ENCODE measurements at regions not wholly inside any gene's neighbourhood (a gene's known extent, or its start where the extent isn't known, plus 50 kb on each side); places are given as distances from the start of the nearest gene placed in this dataset.

- TF ChIP-seq, protein P1, sequence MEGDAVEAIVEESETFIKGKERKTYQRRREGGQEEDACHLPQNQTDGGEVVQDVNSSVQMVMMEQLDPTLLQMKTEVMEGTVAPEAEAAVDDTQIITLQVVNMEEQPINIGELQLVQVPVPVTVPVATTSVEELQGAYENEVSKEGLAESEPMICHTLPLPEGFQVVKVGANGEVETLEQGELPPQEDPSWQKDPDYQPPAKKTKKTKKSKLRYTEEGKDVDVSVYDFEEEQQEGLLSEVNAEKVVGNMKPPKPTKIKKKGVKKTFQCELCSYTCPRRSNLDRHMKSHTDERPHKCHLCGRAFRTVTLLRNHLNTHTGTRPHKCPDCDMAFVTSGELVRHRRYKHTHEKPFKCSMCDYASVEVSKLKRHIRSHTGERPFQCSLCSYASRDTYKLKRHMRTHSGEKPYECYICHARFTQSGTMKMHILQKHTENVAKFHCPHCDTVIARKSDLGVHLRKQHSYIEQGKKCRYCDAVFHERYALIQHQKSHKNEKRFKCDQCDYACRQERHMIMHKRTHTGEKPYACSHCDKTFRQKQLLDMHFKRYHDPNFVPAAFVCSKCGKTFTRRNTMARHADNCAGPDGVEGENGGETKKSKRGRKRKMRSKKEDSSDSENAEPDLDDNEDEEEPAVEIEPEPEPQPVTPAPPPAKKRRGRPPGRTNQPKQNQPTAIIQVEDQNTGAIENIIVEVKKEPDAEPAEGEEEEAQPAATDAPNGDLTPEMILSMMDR (IDR thresholded peaks at IDR 0.05; ENCODE audit: low read depth, low read length, missing control alignments) = no peak
- no peak for DNase-seq (ENCODE audit: extremely low read depth, low read depth)
Measured at GRCh38 chr11:27837895-27838563, 137.8 kb upstream of the BDNF start.

GRCh38 chr11:27830206-27830605 lies 130.0 kb upstream of the BDNF start:
- DNase-seq (ENCODE audit: extremely low read depth, low read depth) = no peak
- TF ChIP-seq, protein P1 (IDR thresholded peaks at IDR 0.05; ENCODE audit: low read depth, low read length, missing control alignments) = no peak
- H3K4me3 ChIP-seq (replicated peaks; ENCODE audit: low read depth, low read length) = no peak overlapping the region

More at GRCh38 chr11:27837895-27838563, 137.8 kb upstream of the BDNF start:
- no peak overlapping the region for H3K4me3 ChIP-seq (replicated peaks; ENCODE audit: low read depth, low read length)

DNA sequence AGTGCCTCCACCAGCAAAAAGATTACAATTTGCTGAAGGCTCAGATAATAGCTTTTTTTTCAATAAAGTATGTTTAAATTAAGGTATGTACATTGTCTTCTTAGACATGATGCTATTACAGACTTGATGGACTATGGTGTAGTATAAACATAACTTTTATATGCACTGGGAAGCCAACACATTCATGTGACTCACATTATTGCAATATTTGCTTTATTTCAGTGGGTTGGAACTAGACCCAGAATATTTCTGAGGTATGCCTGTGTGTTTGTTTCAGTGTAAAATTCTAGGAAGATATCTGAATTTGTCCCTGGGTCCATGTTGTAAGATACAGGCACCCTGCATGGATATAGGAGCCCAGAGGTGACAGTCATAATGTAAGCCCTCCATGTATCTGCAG lies 120.0 kb upstream of the BDNF start:
- no peak overlapping the region for H3K4me3 ChIP-seq (replicated peaks; ENCODE audit: low read depth, low read length)
- TF ChIP-seq, protein P1 (IDR thresholded peaks at IDR 0.05; ENCODE audit: low read depth, low read length, missing control alignments) = no peak
- no peak for DNase-seq (ENCODE audit: extremely low read depth, low read depth)

GRCh38 chr11:27816197-27816596 lies 115.9 kb upstream of the BDNF start:
- TF ChIP-seq, protein P1 (IDR thresholded peaks at IDR 0.05; ENCODE audit: low read depth, low read length, missing control alignments) = no peak
- no peak overlapping the region for H3K4me3 ChIP-seq (replicated peaks; ENCODE audit: low read depth, low read length)

GRCh38 chr11:27812341-27812740 lies 112.1 kb upstream of the BDNF start:
- TF ChIP-seq, protein P1 (IDR thresholded peaks at IDR 0.05; ENCODE audit: low read depth, low read length, missing control alignments) = no peak
- H3K4me3 ChIP-seq (replicated peaks; ENCODE audit: low read depth, low read length) = no peak overlapping the region
- peak; percentile 10 for DNase-seq (ENCODE audit: extremely low read depth, low read depth)

More at GRCh38 chr11:27816197-27816596, 115.9 kb upstream of the BDNF start:
- no peak for DNase-seq (ENCODE audit: extremely low read depth, low read depth)

DNA sequence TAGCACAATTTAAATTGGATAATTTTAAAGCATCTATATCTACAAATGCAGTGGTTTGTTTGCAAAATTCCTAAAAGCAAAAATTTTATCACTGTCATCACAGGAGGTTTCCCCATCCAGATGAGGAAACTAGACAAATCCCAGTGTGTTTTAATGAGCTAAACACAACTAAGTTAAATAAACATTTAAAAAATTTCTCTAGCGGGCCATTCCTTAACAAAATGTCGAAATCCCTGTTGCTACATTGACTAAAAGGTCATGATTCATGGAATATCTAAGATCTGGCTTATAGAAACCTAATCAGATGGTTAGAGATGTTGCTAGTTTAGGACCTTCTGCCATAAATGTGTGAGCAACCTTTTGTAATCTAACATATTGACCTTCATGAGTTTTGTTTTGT lies 107.3 kb upstream of the BDNF start:
- TF ChIP-seq, protein P1 (IDR thresholded peaks at IDR 0.05; ENCODE audit: low read depth, low read length, missing control alignments) = no peak
- no peak for DNase-seq (ENCODE audit: extremely low read depth, low read depth)
- no peak overlapping the region for H3K4me3 ChIP-seq (replicated peaks; ENCODE audit: low read depth, low read length)

DNA sequence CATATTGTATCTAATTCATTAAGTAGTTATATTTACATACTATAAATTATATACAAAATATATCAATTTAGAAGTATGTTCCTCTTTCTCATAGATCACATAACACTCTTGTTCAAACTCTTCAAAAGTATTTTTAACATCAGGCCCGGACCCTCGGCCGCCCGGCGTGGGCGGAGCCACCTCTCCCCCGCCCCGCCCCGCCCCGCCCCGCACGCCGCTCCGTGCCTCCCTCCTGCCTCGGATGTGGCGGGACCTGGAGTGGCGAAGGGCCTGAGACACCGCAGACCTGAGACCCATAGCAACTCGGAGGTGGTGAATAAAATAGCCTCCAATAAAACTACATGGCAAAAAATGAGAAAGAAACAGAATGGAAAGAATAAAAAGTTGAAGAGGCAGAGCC lies 105.9 kb upstream of the BDNF start:
- DNase-seq (ENCODE audit: extremely low read depth, low read depth) = no peak
- TF ChIP-seq, protein P1 (IDR thresholded peaks at IDR 0.05; ENCODE audit: low read depth, low read length, missing control alignments) = no peak
- no peak overlapping the region for H3K4me3 ChIP-seq (replicated peaks; ENCODE audit: low read depth, low read length)

Data from HFF-Myc (cell line).